ENCODE measurements at regions not wholly inside any gene's neighbourhood (a gene's known extent, or its start where the extent isn't known, plus 50 kb on each side); places are given as distances from the start of the nearest gene placed in this dataset.

GRCh38 chr7:52980129-52980528 is 55.3 kb upstream of the POM121L12 start:
- ATAC-seq (no peak), DNase-seq (no peak)
- intact Hi-C loops (cut with DNase I, micrococcal nuclease) = no loop called here

GRCh38 chr7:52973126-52973525 is 62.3 kb upstream of the POM121L12 start:
- DNase-seq (no peak), ATAC-seq (no peak)
- intact Hi-C loops (cut with DNase I, micrococcal nuclease) = no loop called here

GRCh38 chr7:52962402-52963076 is 72.9 kb upstream of the POM121L12 start:
- no peak for ATAC-seq
- intact Hi-C loops (cut with DNase I, micrococcal nuclease) = no loop called here

GRCh38 chr7:52961084-52961483 is 74.3 kb upstream of the POM121L12 start:
- no peak for ATAC-seq
- intact Hi-C loops (cut with DNase I, micrococcal nuclease) = no loop called here
- DNase-seq = no peak

More at GRCh38 chr7:52962402-52963076, 72.9 kb upstream of the POM121L12 start:
- no peak for DNase-seq

GRCh38 chr7:52959878-52960660 is 75.4 kb upstream of the POM121L12 start:
- intact Hi-C loops (cut with DNase I, micrococcal nuclease) = no loop called here
- ATAC-seq (no peak), DNase-seq (no peak)

- intact Hi-C loops (cut with DNase I, micrococcal nuclease) = no loop called here
- ATAC-seq = no peak
- DNase-seq = no peak
These were observed 76.1 kb upstream of the POM121L12 start for GRCh38 chr7:52959336-52959735.

GRCh38 chr7:52958621-52959140 is 76.8 kb upstream of the POM121L12 start:
- DNase-seq = no peak

GRCh38 chr7:52956379-52956915 is 79.0 kb upstream of the POM121L12 start:
- ATAC-seq (peak; percentile 62), DNase-seq (peak in 1 of 2 donors; percentile 14)
- intact Hi-C loops (cut with DNase I, micrococcal nuclease) = no loop called here

More at GRCh38 chr7:52958621-52959140, 76.8 kb upstream of the POM121L12 start:
- intact Hi-C loops (cut with DNase I, micrococcal nuclease) = no loop called here
- no peak for ATAC-seq

GRCh38 chr7:52955522-52955921 is 79.9 kb upstream of the POM121L12 start:
- DNase-seq (no peak), ATAC-seq (peak; percentile 28)
- intact Hi-C loops (cut with DNase I, micrococcal nuclease) = no loop called here

GRCh38 chr7:52944921-52945320 is 90.5 kb upstream of the POM121L12 start:
- no peak for DNase-seq
- intact Hi-C loops (cut with DNase I, micrococcal nuclease) = no loop called here
- ATAC-seq = no peak

- ATAC-seq = no peak
- intact Hi-C loops (cut with DNase I, micrococcal nuclease) = no loop called here
- no peak for DNase-seq
These were observed 95.0 kb upstream of the POM121L12 start for GRCh38 chr7:52940481-52940880.

- intact Hi-C loops (cut with DNase I, micrococcal nuclease) = no loop called here
- ATAC-seq = peak; percentile 98
These were observed 96.8 kb upstream of the POM121L12 start for GRCh38 chr7:52938455-52939133.

GRCh38 chr7:52936750-52937149 is 98.7 kb upstream of the POM121L12 start:
- peak; percentile 51 for ATAC-seq

More at GRCh38 chr7:52938455-52939133, 96.8 kb upstream of the POM121L12 start:
- peak in 1 of 2 donors; percentile 31 for DNase-seq

GRCh38 chr7:52928591-52928990 is 106.8 kb upstream of the POM121L12 start:
- intact Hi-C loops (cut with DNase I, micrococcal nuclease) = no loop called here
- DNase-seq (no peak), ATAC-seq (no peak)

More at GRCh38 chr7:52936750-52937149, 98.7 kb upstream of the POM121L12 start:
- intact Hi-C loops (cut with DNase I, micrococcal nuclease) = no loop called here
- DNase-seq = no peak

GRCh38 chr7:52925332-52925731 is 110.1 kb upstream of the POM121L12 start:
- DNase-seq = no peak
- intact Hi-C loops (cut with DNase I, micrococcal nuclease) = no loop called here
- ATAC-seq = no peak

GRCh38 chr7:52920977-52921376 is 114.5 kb upstream of the POM121L12 start:
- DNase-seq (no peak), ATAC-seq (no peak)
- intact Hi-C loops (cut with DNase I, micrococcal nuclease) = no loop called here

GRCh38 chr7:52917982-52918578 is 117.4 kb upstream of the POM121L12 start:
- ATAC-seq = peak; percentile 48
- DNase-seq = peak in 1 of 2 donors; percentile 18
- intact Hi-C loops (cut with DNase I, micrococcal nuclease) = no loop called here

- DNase-seq (no peak), ATAC-seq (no peak)
- intact Hi-C loops (cut with DNase I, micrococcal nuclease) = no loop called here
These were observed 123.6 kb upstream of the POM121L12 start for GRCh38 chr7:52911795-52912194.

- ATAC-seq = no peak
- intact Hi-C loops (cut with DNase I, micrococcal nuclease) = no loop called here
- DNase-seq = no peak
These were observed 124.1 kb upstream of the POM121L12 start for GRCh38 chr7:52911326-52911725.

All from left colon (tissue), 2 donors.